ENCODE measurements at regions not wholly inside any gene's neighbourhood (a gene's known extent, or its start where the extent isn't known, plus 50 kb on each side); places are given as distances from the start of the nearest gene placed in this dataset.
"Not testable (repeated sequence)": the region's sequence is repeated elsewhere in the genome, so short reads cannot be mapped to it uniquely, and the experiment has no call there.

DNA sequence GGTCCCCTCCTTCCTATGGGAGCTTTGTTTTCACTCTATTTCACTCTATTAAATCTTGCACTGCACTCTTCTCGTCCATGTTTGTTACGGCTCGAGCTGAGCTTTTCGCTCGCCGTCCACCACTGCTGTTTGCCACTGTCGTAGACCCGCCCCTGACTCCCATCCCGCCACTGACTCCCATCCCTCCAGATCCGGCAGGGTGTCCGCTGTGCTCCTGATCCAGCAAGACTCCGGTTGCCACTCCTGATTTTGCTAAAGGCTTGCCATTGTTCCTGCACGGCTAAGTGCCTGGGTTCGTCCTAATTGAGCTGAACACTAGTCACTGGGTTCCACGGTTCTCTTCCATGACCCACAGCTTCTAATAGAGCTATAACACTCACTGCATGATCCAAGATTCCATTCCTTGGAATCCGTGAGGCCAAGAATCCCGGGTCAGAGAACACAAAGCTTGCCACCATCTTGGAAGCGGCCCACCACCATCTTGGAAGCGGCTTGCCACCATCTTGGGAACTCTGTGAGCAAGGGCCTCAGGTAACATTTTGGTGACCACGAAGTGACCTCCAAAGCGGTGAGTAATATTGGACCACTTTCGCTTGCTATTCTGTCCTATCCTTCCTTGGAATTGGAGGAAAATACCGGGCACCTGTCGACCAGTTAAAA is 2025.4 kb downstream of the OLFM4 start:
- not testable (repeated sequence) for H3K9ac ChIP-seq (ENCODE audit: low read depth in 1 of 3, low read length in 3 of 3); H3K36me3 ChIP-seq (ENCODE audit: control insufficient read depth in 3 of 3, insufficient read depth in 3 of 3, low read length in 3 of 3); H3K4me3 ChIP-seq (ENCODE audit: low read length in 3 of 3); H3K27me3 ChIP-seq (ENCODE audit: control insufficient read depth in 3 of 3, insufficient read depth in 3 of 3, low read length in 3 of 3); H3K9me3 ChIP-seq (ENCODE audit: control insufficient read depth in 3 of 3, low read length in 3 of 3); H3K4me1 ChIP-seq (ENCODE audit: control insufficient read depth in 3 of 3, insufficient read depth in 3 of 3, low read length in 3 of 3); H3K27ac ChIP-seq (ENCODE audit: low read depth, low read length)

DNA sequence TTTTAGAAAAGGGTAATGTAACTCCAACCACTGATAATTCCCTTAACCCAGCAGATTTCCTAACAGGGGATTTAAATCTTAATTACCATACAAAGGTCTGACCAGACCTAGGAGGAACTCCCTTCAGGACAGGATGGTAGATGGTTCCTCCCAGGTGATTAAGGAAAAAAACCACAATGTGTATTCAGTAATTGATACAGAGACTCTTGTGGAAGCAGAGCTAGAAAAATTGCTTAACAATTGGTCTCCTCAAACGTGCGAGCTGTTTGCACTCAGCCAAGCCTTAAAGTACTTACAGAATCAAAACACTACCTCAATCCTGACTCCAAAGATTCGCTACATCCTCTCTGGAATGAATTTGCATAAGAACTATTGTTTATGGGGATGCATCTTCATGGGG is 2027.1 kb downstream of the OLFM4 start:
- H3K9ac ChIP-seq (ENCODE audit: low read depth in 1 of 3, low read length in 3 of 3); H3K36me3 ChIP-seq (ENCODE audit: control insufficient read depth in 3 of 3, insufficient read depth in 3 of 3, low read length in 3 of 3); H3K9me3 ChIP-seq (ENCODE audit: control insufficient read depth in 3 of 3, low read length in 3 of 3); H3K4me3 ChIP-seq (ENCODE audit: low read length in 3 of 3); H3K4me1 ChIP-seq (ENCODE audit: control insufficient read depth in 3 of 3, insufficient read depth in 3 of 3, low read length in 3 of 3); H3K27ac ChIP-seq (ENCODE audit: low read depth, low read length); H3K27me3 ChIP-seq (ENCODE audit: control insufficient read depth in 3 of 3, insufficient read depth in 3 of 3, low read length in 3 of 3): not testable (repeated sequence)

DNA sequence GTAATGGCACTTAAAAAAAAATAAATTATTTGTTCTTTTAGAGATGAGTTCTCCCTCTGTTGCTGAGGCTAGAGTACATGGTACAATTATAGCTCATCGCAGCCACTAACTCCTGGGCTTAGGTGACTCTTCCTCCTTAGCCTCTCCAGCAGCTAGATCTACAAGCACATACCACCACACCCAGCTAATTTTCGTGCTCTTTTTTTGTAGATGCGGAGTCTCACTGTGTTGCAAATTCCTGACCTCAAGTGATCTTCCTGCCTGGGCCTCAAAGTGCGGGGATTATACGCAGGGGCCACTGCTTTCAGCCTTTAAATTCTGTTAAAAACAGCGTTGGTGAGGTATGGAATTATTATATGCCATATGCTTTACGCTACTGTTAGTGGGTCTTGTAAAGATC is 2034.0 kb downstream of the OLFM4 start:
- Histone ChIP-seq H3K4me1 (ENCODE audit: control insufficient read depth in 3 of 3, insufficient read depth in 3 of 3, low read length in 3 of 3) (no peaks in the 10 kb centered on the region), H3K9ac (ENCODE audit: low read depth in 1 of 3, low read length in 3 of 3) (no peak overlapping the region), H3K9me3 (ENCODE audit: control insufficient read depth in 3 of 3, low read length in 3 of 3) (no peaks in the 10 kb centered on the region), H3K36me3 (ENCODE audit: control insufficient read depth in 3 of 3, insufficient read depth in 3 of 3, low read length in 3 of 3) (no peaks in the 10 kb centered on the region), H3K27me3 (ENCODE audit: control insufficient read depth in 3 of 3, insufficient read depth in 3 of 3, low read length in 3 of 3) (no peaks in the 10 kb centered on the region), H3K27ac (ENCODE audit: low read depth, low read length) (no peak overlapping the region), H3K4me3 (ENCODE audit: low read length in 3 of 3) (no peak overlapping the region)

DNA sequence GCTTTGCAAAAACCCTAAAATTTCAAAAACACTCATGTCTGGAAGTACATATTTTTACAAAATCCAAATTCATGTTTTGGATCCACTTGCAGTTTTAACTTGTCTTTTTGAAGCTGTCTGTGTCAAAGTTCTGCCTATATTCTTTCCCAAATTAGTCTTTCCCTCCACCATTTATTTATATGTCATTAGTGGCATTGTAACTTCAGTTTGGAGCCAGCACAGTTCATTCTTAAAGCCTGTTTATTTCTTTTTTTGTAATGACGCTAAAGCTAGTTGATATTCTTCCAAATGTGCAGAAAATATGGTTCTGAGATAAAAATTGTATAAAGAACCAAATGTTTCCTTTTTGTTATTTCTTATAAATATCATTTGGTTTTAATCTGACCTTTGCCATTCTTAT is 2039.3 kb downstream of the OLFM4 start:
- no peaks in the 10 kb centered on the region for H3K27me3 ChIP-seq (ENCODE audit: control insufficient read depth in 3 of 3, insufficient read depth in 3 of 3, low read length in 3 of 3)
- no peak overlapping the region for H3K4me3 ChIP-seq (ENCODE audit: low read length in 3 of 3)
- no peak overlapping the region for H3K27ac ChIP-seq (ENCODE audit: low read depth, low read length)
- H3K4me1 ChIP-seq (ENCODE audit: control insufficient read depth in 3 of 3, insufficient read depth in 3 of 3, low read length in 3 of 3), result no peaks in the 10 kb centered on the region
- no peaks in the 10 kb centered on the region for H3K36me3 ChIP-seq (ENCODE audit: control insufficient read depth in 3 of 3, insufficient read depth in 3 of 3, low read length in 3 of 3)
- H3K9ac ChIP-seq (ENCODE audit: low read depth in 1 of 3, low read length in 3 of 3), result no peak overlapping the region
- no peaks in the 10 kb centered on the region for H3K9me3 ChIP-seq (ENCODE audit: control insufficient read depth in 3 of 3, low read length in 3 of 3)

DNA sequence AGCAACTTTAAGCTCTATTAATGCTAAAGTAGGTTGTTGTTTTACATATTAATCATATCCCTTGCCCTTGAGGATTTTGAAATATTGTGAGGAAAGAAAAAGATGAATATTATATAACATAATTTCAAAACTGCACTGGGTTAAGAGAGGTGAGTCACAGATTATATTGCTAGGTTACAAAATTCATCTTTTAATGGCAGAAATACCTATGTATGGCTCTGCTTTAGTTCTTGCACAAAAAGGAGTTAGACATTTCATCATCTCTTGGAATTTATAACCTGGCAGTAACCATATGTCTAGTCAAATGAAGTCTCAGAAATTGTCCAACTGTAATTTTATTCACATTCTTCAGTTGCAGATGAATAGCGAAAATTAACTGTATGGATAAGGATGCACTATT is 2041.1 kb downstream of the OLFM4 start:
- H3K4me3 ChIP-seq (ENCODE audit: low read length in 3 of 3), result no peak overlapping the region
- no peaks in the 10 kb centered on the region for H3K9me3 ChIP-seq (ENCODE audit: control insufficient read depth in 3 of 3, low read length in 3 of 3)
- no peaks in the 10 kb centered on the region for H3K36me3 ChIP-seq (ENCODE audit: control insufficient read depth in 3 of 3, insufficient read depth in 3 of 3, low read length in 3 of 3)

DNA sequence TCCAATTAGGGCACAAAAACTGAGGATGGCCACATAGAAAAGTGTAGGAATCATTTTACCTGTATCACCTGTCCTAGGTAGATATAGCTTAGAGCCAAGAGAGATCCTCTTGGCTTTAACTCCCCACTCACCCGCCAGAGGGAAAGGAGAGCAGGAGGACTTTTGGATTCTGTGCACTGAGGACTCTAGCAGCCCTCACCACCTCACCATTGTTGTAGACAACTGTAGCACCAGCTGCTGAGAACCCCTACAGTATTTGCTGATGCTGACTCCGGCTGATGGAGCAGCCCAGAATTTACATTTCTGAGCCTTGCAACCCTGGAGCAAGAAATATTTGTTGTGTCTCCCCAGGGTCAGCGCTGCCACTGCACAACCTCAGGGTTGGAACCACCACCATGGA is 2044.4 kb downstream of the OLFM4 start:
- Histone ChIP-seq H3K9ac (ENCODE audit: low read depth in 1 of 3, low read length in 3 of 3) (no peak overlapping the region), H3K4me1 (ENCODE audit: control insufficient read depth in 3 of 3, insufficient read depth in 3 of 3, low read length in 3 of 3) (no peaks in the 10 kb centered on the region), H3K4me3 (ENCODE audit: low read length in 3 of 3) (no peak overlapping the region), H3K27me3 (ENCODE audit: control insufficient read depth in 3 of 3, insufficient read depth in 3 of 3, low read length in 3 of 3) (no peaks in the 10 kb centered on the region), H3K36me3 (ENCODE audit: control insufficient read depth in 3 of 3, insufficient read depth in 3 of 3, low read length in 3 of 3) (no peaks in the 10 kb centered on the region), H3K9me3 (ENCODE audit: control insufficient read depth in 3 of 3, low read length in 3 of 3) (no peaks in the 10 kb centered on the region), H3K27ac (ENCODE audit: low read depth, low read length) (no peak overlapping the region)

More for the DNA sequence above, 2041.1 kb downstream of the OLFM4 start:
- Histone ChIP-seq H3K27me3 (ENCODE audit: control insufficient read depth in 3 of 3, insufficient read depth in 3 of 3, low read length in 3 of 3) (no peaks in the 10 kb centered on the region), H3K4me1 (ENCODE audit: control insufficient read depth in 3 of 3, insufficient read depth in 3 of 3, low read length in 3 of 3) (no peaks in the 10 kb centered on the region), H3K27ac (ENCODE audit: low read depth, low read length) (no peak overlapping the region), H3K9ac (ENCODE audit: low read depth in 1 of 3, low read length in 3 of 3) (no peak overlapping the region)

DNA sequence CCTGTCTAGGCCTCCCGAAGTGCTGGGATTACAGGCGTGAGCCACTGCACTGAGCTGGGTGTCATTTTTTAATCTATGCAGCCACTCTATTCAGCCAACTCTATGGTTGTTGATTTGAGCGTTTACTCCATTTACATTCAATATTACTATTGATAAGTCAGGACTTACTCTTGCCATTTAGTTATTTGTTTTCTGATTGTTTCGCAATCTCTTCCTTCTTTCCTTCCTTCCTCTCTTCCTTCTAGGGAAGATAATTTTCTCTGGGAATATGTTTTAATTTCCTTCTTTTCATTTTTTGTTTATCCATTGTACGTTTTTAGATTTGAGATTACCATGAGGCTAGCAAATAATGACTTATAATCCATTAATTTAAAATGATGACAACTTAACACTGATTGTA is 2056.0 kb downstream of the OLFM4 start:
- Histone ChIP-seq H3K9ac (ENCODE audit: low read depth in 1 of 3, low read length in 3 of 3) (no peak overlapping the region), H3K27ac (ENCODE audit: low read depth, low read length) (no peak overlapping the region), H3K9me3 (ENCODE audit: control insufficient read depth in 3 of 3, low read length in 3 of 3) (no peaks in the 10 kb centered on the region), H3K4me1 (ENCODE audit: control insufficient read depth in 3 of 3, insufficient read depth in 3 of 3, low read length in 3 of 3) (no peaks in the 10 kb centered on the region), H3K36me3 (ENCODE audit: control insufficient read depth in 3 of 3, insufficient read depth in 3 of 3, low read length in 3 of 3) (no peaks in the 10 kb centered on the region), H3K27me3 (ENCODE audit: control insufficient read depth in 3 of 3, insufficient read depth in 3 of 3, low read length in 3 of 3) (no peaks in the 10 kb centered on the region), H3K4me3 (ENCODE audit: low read length in 3 of 3) (no peak overlapping the region)

DNA sequence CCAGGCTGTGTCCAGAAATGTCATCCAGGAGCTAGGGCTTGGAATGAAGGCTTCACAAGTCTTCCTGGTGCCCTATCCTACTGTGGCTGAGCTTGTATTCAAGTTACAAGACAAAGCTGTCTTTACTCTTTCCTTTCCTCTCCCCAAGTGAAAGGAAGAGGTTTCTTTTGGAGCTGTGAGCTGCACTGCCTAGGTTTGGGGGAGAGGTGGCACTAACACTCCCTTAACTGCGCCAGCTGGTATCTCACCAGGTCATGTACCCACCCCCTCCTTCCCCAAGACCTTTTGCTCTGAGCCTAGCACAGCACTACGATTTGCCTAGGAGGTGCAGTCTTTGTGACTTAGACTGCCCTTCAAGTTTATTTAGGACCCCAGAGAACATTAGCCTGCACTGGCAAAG is 2053.6 kb upstream of the PRR20A start:
- no peaks in the 10 kb centered on the region for H3K27me3 ChIP-seq (ENCODE audit: control insufficient read depth in 3 of 3, insufficient read depth in 3 of 3, low read length in 3 of 3)

DNA sequence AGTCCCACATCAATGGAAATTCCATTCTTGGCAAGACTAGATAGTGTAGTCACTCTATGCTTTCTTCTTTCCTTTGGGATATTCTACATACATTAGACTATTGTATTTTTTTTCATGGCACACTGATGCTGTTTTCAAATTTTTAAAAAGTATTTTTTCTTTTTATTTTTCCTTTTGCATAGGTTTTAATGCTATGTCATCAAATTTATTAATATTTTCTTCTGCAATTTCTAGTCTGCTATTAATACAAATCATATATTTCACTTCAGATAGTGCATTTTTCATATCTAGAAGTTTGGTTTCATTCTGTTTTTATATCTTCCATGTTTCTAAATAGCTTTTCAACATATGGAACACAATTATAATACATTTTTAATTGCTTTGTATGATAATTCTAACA is 2050.1 kb upstream of the PRR20A start:
- Histone ChIP-seq H3K4me1 (ENCODE audit: control insufficient read depth in 3 of 3, insufficient read depth in 3 of 3, low read length in 3 of 3) (no peaks in the 10 kb centered on the region), H3K27ac (ENCODE audit: low read depth, low read length) (no peak overlapping the region), H3K27me3 (ENCODE audit: control insufficient read depth in 3 of 3, insufficient read depth in 3 of 3, low read length in 3 of 3) (no peaks in the 10 kb centered on the region), H3K4me3 (ENCODE audit: low read length in 3 of 3) (no peak overlapping the region), H3K36me3 (ENCODE audit: control insufficient read depth in 3 of 3, insufficient read depth in 3 of 3, low read length in 3 of 3) (no peaks in the 10 kb centered on the region), H3K9ac (ENCODE audit: low read depth in 1 of 3, low read length in 3 of 3) (no peak overlapping the region), H3K9me3 (ENCODE audit: control insufficient read depth in 3 of 3, low read length in 3 of 3) (no peaks in the 10 kb centered on the region)

More for the DNA sequence above, 2053.6 kb upstream of the PRR20A start:
- no peaks in the 10 kb centered on the region for H3K4me1 ChIP-seq (ENCODE audit: control insufficient read depth in 3 of 3, insufficient read depth in 3 of 3, low read length in 3 of 3)
- no peak overlapping the region for H3K27ac ChIP-seq (ENCODE audit: low read depth, low read length)
- H3K36me3 ChIP-seq (ENCODE audit: control insufficient read depth in 3 of 3, insufficient read depth in 3 of 3, low read length in 3 of 3), result no peaks in the 10 kb centered on the region
- H3K9ac ChIP-seq (ENCODE audit: low read depth in 1 of 3, low read length in 3 of 3), result no peak overlapping the region
- H3K4me3 ChIP-seq (ENCODE audit: low read length in 3 of 3), result no peak overlapping the region
- H3K9me3 ChIP-seq (ENCODE audit: control insufficient read depth in 3 of 3, low read length in 3 of 3), result no peaks in the 10 kb centered on the region

DNA sequence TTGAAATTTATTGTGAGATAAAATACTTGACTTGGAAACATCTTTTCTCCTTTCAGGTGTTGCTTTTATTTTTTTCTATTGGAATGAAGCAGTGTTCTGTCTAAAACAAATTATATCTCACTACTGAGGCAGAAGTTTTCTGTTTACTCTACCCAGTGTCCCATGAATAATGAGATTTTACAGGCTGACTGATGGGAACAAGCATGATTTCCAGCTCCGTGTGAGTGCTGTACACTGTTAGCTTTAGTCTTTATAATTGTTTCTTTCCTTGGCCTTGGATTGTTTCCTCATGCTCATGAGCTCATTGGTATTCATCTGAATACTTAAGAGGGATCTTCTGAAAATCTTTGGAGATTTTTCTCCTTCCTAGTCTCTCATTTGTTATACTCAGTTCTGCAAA is 2049.5 kb upstream of the PRR20A start:
- H3K4me1 ChIP-seq (ENCODE audit: control insufficient read depth in 3 of 3, insufficient read depth in 3 of 3, low read length in 3 of 3), result no peaks in the 10 kb centered on the region
- H3K27ac ChIP-seq (ENCODE audit: low read depth, low read length), result no peak overlapping the region
- no peaks in the 10 kb centered on the region for H3K27me3 ChIP-seq (ENCODE audit: control insufficient read depth in 3 of 3, insufficient read depth in 3 of 3, low read length in 3 of 3)
- no peaks in the 10 kb centered on the region for H3K36me3 ChIP-seq (ENCODE audit: control insufficient read depth in 3 of 3, insufficient read depth in 3 of 3, low read length in 3 of 3)
- no peaks in the 10 kb centered on the region for H3K9me3 ChIP-seq (ENCODE audit: control insufficient read depth in 3 of 3, low read length in 3 of 3)
- H3K9ac ChIP-seq (ENCODE audit: low read depth in 1 of 3, low read length in 3 of 3), result no peak overlapping the region
- H3K4me3 ChIP-seq (ENCODE audit: low read length in 3 of 3), result no peak overlapping the region

DNA sequence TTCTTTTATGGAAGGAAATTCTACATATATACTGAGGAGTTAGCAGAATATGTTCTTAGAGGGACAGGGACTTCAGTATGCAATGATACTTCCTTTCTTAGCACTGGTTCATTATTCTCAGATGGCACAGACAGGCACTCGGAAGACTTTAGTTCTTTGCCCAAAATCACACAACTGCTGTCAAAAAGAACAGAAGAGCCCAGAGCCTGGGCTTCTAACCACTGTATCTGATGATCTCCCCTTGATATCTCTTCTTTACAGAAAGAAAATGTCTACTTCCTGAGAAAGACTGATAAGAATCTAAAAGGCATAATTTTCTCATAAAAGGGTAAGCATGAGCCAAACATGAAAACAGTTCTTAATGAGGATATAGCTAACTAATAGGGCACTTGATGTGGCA is 2034.2 kb upstream of the PRR20A start:
- Histone ChIP-seq H3K4me3 (ENCODE audit: low read length in 3 of 3) (no peak overlapping the region), H3K27me3 (ENCODE audit: control insufficient read depth in 3 of 3, insufficient read depth in 3 of 3, low read length in 3 of 3) (no peaks in the 10 kb centered on the region), H3K27ac (ENCODE audit: low read depth, low read length) (no peak overlapping the region)

More for the DNA sequence above, 2034.2 kb upstream of the PRR20A start:
- H3K36me3 ChIP-seq (ENCODE audit: control insufficient read depth in 3 of 3, insufficient read depth in 3 of 3, low read length in 3 of 3), result no peaks in the 10 kb centered on the region
- H3K4me1 ChIP-seq (ENCODE audit: control insufficient read depth in 3 of 3, insufficient read depth in 3 of 3, low read length in 3 of 3), result no peaks in the 10 kb centered on the region
- H3K9ac ChIP-seq (ENCODE audit: low read depth in 1 of 3, low read length in 3 of 3), result no peak overlapping the region
- no peaks in the 10 kb centered on the region for H3K9me3 ChIP-seq (ENCODE audit: control insufficient read depth in 3 of 3, low read length in 3 of 3)

Data from skeletal muscle tissue (tissue), 3 donors.